ENCODE measurements at regions not wholly inside any gene's neighbourhood (a gene's known extent, or its start where the extent isn't known, plus 50 kb on each side); places are given as distances from the start of the nearest gene placed in this dataset.

DNA sequence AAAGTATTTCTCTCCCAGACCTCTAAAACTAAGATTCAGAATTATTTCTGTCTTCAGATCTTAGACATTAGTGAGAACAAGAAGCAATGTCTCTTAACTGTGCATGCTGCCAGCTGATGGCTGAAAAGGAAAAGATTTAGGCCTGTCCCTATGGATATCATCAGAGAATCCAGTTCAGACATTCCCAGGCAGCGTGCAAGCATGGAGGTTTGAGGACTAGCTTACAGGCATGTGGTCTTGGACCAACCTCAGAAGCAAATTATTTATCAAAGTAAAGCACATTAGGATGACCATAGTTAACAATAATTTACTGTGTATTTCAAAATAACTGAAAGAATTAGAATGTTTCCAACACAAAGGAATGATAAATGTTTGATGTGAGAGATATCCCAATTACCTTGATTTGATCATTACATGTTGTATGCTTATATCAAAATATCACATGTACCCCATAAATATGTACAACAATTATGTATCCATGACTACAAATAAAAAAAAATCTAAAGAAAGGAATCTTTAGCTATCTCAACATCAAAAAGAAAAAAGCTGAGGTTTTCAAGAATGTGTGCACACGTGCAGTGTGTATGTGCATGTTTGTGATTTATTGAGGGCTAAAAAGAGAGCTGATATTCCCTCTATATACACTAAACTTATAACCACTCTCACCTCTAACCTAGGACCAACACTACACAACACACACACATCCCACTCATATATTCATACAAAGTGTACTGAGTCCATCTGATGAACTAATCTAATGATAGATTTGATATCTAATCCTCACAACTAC, 108.9 kb upstream of the THBS1 start:
- DNase-seq: no peak

DNA sequence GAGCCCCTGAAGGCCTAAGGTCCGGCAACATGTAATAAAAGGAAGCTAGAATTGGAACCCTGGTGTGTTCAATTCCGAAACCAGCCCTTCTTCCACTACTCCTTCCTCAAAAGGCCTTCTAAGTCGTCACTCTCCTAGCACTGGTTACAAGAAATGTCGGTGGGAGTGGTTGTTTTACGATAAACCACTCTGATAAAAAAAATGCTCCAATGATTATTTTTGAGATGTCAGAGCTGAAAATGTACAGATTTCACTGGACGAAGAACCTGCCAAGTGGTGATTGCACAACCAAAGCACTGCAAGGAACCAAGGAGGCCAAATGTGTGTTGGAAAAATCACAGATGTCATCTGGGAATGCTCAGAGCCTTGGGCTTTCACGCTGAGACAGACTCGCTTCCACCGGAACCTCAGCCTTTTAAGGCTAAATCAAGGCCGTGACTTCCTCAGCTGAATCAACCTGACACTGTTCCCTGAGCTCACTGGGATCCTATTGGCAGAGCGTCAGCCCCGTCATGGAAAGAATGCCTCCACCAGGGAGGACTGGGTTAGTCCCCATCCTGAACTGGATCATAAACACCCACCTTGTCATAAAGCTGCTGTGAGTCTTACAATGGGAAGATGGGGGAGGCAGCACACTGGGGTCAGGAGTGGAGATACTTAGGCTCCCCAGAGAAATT, 108.1 kb upstream of the THBS1 start:
- DNase-seq: no peak

DNA sequence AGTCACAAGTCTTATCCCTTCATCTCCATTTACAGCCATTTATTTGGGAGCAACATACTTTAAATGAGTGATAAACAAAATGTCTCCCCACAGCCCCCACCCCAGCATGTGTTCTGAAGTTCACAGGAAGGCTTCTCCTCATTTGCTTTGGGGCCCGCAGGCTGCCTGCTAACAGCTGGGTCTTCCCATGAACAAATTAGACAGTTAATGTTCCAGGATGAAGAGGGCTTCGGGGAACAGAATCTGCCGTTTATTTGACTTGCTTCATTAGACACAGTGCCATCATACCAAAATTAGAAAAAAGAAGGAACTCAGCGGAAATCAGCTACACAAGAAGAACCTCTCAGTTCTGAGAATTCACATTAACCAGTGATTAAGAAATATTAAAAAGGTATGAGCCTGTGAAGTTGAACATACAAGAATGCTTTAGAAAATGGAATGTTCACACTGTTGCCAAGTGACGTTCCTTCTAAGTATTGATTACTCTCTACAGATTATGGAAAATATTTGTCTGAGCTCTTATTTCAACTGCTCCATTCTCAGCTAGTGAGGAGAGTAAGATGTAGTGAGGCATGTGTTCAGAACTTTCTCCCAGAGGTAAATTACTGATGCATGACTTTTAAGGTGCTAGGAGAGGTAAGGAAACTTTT, 107.5 kb upstream of the THBS1 start:
- DNase-seq: no peak

DNA sequence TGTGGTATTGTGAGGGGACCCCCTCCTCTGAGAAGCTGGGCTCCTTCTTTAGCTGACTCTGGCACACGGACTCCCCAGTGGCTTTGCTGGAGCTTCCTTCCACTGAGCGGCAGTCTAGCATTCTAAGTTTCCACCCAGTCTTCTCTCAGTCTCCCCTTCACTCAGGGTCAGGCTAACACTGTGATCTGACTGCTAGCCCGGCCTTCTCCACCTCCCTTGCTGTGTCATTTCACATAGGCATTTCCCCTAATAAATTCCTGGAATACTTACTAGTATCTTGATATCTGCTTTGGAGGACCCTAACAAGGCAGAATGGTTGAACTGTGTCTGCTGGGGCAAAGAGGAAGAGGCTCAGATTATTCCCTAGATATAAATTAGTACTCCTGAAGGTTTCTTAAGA, 106.2 kb upstream of the THBS1 start:
- DNase-seq: no peak

DNA sequence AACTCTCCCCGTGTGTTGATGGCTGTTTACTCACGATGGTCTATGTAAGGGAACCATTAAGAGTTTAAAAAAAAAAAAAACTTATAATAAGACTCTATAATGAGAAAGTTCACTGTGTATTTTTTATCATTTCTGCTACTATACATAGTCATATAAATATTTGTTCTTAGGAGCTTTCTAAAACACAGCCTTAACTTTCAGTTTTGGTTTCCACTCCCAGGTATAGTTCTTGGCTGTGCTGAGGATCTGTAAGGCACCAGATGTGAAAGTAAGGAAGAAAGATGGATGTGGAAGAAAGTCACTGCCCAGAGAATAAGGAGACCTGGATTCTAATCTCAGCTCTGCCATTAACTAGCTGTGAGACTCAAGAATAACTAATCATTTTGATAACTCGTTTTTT, 101.9 kb upstream of the THBS1 start:
- DNase-seq: no peak

DNA sequence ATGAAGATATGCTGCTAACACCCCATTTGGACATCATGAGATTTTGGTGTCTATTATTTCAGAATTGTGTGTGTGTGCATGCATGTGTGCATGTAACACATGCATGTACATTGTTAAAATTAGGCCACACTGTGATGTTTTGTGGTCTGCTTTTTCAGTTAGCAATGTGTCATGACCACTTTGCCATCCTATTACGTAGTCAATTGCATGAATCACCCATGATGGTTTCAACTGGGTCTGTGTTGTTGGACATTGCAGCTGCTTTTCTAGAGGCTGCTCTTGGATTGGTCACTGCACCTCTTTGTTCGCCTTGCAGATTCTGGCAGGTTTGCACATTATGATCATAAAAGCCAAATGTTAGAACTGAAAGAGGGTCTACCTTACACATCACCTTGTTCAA, 101.0 kb upstream of the THBS1 start:
- DNase-seq: no peak

DNA sequence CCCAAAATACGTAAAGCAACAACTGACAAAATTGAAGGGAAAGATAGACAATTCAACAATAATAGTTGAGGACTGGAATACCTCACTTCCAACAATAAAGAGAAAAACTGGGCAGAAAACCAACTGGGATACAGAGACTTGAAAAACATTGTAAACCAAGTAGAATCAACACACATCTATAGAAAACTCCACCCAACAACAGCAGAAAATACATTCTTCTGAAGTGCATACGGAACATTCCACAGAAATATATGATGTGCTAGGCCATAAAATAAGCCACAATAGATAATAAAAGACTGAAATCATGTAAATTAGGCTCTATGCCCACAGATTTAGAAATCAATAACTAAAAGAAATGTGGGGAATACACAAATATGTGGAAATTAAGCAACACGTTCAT, 98.4 kb upstream of the THBS1 start:
- no peak for DNase-seq

DNA sequence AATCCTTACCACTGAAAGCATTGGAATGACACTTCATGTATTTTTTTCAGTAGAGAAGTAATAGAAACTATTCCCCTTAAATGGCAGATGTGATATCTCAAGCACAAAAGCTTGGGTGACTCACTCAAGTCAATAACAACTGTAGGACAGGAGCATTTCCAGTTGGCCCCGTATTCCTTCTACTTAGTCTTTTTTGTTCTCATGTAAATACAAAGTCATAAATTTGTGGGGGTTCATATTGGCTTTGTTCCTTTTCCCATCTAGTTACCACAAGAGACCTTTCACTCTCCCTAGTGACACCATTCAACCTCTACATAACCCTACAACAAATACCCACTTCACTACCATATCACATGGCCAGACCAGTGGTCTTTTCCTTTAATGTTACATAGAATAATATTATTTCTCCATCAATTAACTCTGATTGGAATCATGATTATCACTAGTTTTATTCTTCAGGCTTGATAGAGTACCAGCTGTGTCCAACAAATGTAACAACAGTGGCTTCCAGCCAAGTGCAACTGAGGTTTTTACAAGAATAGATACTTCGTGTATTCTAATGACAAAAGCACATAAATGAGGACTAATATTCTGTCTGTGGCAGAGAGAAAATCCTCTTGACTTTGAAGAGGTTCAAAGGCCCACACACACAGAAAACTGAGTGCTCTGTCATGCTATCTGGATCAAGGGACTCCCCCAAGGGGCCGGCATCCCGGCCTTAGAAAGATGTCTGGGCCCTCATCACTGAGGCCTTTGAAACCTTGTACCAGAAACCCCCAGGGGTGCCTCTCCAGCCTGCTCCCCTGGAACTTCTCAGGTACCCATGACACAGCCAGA, 94.0 kb upstream of the THBS1 start:
- no peak for DNase-seq

DNA sequence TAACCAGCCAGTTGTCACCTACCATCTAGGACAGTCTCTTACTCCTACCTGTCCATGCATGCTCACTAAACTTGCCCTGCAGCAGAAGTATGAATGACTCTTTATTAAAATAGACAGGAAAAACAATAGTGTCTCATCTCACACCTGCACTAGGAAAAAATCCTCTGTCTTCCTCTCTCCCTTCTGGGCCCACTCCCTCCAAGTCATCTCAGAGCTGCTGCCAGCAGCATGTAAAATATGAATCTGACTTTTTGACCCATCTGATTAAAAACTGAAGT, 93.5 kb upstream of the THBS1 start:
- DNase-seq: no peak

DNA sequence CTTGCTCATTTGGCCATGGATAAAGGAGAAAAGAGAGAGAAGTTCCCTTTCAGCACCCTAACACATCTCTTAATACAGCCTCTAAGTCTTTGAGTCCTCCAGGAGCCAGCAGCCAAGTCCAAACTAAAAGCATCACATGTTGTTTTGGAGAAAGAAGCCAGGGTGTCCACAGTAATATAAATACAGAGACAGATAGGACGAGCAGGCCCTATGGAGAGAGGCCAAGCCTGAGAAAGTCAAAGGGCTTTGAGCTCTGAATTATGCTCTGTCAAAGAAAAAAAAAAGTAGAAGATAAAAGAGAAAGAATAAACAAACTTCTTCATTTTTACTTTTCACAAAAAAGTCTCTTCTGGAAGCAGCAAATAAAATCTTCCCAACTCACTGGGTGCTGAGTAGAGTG, 92.4 kb upstream of the THBS1 start:
- DNase-seq: no peak

DNA sequence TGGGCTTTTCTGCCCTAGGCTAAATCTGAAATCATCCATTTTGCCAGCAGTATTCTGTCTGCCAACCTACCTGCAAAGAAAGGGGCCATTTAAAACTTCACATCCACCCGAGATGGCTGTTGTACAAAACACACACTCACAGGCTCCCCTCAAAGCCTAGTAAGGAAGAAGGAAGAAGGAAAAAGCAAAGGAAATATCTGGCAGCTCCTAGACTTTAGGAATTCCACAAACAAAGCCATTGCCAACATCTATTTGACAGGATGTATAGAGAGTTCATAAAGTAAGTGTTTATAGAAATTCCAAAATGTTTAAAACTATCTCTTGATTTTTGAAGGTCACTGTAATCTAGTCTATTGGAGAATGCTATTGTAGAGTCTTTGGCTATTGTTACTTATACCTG, 91.9 kb upstream of the THBS1 start:
- DNase-seq: no peak

DNA sequence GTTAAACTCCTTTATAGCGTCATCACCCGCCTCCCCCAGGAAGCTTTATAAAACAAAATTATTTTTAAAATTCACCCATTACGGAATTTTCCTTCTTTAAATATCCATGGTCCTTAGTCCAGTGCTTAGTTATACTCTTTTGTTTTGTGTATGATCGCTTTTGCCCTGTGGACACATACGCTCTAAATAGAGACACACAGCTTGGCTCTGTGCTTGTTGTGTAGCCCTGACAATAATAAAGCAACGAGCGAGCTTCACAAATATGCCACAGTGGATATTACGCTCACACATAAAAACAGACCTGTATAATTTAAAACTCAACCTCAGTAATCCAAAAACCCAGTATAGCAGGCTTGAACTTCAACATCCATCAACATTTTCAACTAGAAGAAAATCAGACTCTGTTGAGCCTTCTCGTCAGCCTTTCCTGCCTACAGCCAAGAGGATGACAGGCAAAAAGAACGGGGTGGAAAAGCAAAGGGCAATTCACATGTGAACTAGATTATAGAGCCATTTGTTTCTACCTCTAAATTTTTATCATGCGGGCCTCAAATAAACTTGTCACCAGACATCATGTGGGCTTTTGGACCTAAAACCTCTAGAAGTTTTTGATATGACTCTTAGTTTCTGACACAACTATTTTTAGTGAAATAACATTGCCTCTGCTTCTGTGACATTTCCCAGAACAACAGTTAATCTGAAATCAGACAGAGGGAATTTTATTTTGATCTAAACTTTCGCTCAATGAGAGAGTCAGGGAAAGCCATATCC, 89.6 kb upstream of the THBS1 start:
- DNase-seq: no peak

DNA sequence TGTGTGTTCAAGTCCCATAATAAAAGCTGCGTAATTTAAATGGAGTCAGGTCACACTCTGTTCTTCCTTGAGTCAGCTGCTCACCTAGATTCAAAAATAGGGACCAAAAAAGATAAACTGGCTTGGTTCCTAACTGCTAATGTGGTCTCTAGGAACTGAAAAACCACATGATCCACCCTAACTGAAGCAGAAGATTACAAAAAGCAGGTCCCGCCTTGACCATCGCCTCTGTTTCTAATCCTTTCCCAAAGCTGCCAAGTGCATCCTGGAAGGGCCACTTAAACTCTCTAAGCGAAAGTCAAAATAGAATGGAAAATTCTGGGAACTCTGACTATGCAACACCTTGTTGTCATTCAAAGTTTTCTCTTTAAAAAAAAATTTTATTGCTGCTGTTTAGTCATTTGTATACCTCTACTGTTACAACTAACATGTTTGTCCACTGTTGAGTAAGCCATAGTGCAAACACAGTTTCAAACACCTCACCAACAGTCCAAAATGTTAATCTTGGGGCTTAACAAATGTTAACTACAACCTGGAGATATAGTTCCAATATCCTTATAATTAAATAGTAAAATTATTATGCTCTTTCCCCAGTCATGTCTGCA, 88.9 kb upstream of the THBS1 start:
- no peak for DNase-seq

DNA sequence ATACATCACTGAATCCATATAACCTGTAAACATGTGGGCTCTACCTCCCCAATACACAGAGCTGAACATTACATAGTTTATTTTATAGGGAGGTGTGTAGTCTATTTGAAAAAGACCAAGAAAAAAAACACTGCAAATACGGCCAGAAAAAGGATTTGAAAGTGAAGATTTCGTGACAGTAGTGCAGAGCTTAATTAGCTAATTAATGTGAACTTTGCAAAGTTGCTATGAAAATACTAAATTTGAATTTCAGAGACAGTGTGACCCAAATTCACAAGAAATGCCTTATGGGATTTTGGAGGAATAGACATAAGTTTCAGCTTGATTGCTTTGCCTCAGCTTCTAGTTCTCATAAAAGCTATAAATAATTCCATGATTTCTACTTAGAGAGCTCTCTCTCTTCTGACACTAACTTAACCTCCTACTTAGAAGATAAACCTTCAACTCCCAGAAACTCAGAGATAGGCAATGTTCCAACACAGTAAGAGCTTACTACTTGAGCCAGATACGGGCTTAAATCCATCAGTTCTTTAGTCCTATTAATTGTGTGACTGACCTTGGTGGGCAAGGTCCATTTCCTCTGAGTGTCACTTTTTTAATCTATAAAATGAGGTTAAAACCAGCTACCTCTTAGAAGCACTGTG, 87.3 kb upstream of the THBS1 start:
- DNase-seq: no peak

DNA sequence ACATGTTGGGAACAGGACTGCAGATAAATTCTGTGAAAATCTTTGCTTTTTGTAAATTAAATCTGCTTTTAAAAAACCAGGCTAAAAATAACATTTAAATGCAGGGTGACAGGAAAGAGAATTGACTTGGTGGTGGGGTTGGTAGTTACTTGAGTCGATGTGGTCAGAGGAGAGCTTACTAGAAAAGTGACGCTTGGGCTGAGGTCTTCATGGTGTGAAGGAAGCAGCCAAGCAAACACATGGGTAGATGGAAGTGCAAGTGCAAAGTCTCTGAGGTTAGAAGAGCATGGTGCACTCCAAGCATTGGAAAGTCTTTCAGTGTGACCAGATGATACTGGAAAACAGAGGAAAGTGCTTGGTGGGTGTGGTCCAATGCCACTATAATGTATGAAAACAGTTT, 86.4 kb upstream of the THBS1 start:
- DNase-seq: no peak

DNA sequence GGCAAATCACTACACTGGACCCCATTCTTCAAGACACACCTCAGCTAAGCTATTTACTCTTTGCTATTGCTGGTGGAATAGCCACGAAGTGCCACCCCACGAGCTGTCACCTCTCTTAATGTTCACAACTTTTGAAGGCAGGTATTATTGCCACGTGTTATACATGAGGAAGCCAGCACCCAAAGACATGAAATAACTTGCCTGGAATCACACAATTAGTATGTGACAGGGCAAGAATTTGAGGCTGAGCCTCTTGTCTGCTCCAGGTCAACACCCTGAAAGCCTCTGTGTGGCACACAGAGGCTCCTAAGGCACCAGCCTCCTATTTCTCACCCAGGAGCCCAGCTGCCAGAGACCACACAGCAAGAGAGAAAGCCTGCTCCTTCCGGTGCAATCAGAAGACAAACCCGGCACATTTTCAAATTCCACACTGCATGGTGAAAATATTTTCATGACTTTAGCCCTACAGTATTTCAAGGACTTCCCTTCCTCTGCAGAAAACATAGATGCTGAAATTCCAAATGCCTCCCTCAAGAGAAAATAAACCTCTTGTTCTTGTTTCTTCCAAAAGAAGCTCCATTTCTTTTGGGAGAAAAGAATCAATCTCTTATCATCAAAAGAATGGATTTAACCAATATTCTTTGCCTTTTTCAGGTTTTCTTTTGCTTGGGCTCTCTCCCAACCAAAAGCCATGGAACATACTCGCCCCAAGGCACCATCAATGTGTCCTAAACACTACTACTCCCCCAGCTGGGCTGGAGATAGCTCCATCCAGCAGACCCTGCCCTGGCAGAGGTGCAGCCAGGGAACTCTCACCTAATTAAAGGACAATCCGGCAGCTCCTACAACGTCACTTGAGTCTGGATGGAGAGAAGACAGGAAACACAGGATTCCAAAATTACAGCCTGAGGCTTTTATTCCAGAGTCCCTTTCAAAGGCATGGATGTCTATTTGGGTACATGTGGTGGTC, 84.7 kb upstream of the THBS1 start:
- no peak for DNase-seq

DNA sequence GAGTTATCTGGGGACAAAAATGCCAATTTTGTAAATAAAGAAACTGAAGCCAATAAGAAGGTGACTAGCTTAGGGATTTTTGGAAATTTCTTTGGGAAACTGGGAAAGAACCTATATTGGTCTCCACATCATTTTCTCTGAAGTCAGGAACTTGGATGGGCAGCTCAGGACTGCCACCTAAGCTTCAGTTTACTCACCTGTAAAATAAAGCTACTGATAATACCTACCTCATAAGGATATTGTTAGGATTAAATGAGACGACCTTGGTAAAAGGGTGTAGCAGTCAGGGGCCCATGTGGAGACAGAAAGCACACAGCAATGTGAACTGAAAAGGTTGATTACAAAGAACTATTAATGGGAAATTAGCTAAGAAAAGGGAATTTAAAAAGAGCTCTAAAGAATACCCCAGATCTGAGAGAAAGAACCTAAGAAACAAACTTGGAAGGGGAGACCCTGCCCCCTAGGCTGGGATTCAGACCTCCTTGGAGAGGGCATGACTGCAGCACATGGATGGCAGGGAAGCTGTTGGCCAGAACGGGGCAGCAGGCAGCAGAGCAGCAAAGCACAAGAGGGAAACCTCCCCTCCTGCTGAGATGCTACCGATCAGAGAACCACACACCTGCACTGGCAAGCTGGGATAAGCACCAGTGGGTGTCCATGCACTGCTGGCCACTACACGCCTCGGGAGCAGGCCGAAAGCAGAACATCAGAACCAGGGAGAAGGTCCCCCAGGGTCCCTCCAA, 83.7 kb upstream of the THBS1 start:
- no peak for DNase-seq

DNA sequence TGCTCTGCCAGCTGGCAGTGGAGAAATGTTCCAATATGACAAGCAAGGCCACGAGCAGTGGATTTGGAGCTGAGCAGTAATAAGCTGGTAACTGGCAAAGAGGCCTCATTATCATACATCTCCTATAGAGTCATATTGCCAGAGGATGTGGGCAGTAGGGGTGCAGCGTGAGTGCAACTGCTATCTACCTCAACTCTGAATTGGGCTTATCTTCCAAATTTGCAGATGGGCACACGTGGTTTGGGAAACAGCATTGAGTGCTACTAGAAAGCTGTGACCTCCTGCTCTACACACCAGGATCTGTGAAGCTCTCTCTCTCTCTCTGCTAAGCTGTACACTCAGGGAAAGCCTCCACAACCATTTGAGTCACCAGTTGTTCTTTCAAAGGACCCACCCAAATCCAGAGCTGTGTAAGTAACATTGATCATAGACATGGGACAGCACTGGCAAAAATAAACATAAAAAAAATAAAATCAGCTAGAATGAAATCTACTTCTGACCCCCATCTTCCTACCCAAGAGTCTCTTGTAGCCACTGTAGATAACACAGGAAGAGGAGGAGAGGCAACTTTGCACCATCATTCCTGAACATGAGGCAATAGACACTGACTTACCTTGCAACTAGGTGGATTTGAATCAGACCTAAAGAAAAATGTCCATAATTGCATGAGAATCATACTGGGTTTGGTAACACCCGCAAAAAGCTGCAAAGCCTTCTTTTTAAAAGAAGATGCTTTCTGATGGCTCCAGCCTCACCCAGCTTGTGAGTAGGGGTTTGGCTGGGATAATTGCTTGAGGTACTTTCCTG, 82.9 kb upstream of the THBS1 start:
- DNase-seq: no peak

DNA sequence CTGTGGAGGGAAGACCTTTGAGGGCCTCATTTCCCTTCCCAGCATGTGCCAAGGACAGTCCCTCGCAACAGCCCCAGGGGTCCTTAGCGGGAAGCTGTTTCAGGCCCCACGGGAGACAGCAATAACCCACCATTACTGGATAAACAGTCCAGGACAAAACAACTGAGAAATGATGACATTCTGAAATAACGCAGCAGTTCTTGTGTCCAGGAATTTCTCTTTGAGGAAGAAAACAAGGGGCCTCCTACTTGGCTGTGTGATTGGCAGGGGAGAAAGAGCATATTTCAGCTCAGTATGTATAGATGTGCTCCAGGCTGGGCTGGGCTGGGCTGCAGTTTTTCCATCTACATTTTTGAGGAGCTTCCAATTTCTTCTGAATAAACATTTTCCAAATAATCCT, 82.2 kb upstream of the THBS1 start:
- no peak for DNase-seq

All from 8988T (cell line).